GM12878 (cell line): ENCODE measurements at regions not wholly inside any gene's neighbourhood (a gene's known extent, or its start where the extent isn't known, plus 50 kb on each side); places are given as distances from the start of the nearest gene placed in this dataset.

ENCODE experiments used
- GABPA ChIP-seq: IDR thresholded peaks from 2 replicates; pipeline ENCODE4 v1.6.1; 2014; ENCODE audit warnings: antibody characterized with exemption, low read depth, mild to moderate bottlenecking, inconsistent platforms
- HCFC1 ChIP-seq: fragments of 150-350 bp; IDR thresholded peaks from 2 replicates; pipeline ENCODE4 v1.6.1; 2014; ENCODE audit warnings: low read length
- NRF1 ChIP-seq: conservative IDR thresholded peaks from 2 replicates; pipeline ENCODE4 v1.6.1; 2011; ENCODE audit warnings: mild to moderate bottlenecking, low read depth, low read length, improper control_type of control experiment
- TAF1 ChIP-seq: IDR thresholded peaks from 2 replicates; pipeline ENCODE4 v1.6.1; 2011; ENCODE audit warnings: mild to moderate bottlenecking, low read depth, low read length, borderline replicate concordance
- TF ChIP-seq, protein P1 (sequence below): fragments of 450-650 bp; IDR thresholded peaks from 2 replicates; pipeline ENCODE4 v1.6.1; 2014; ENCODE audit warnings: mild to moderate bottlenecking

- TF ChIP-seq HCFC1 = no peak
- no peak for TF ChIP-seq GABPA
- TF ChIP-seq, protein P1, sequence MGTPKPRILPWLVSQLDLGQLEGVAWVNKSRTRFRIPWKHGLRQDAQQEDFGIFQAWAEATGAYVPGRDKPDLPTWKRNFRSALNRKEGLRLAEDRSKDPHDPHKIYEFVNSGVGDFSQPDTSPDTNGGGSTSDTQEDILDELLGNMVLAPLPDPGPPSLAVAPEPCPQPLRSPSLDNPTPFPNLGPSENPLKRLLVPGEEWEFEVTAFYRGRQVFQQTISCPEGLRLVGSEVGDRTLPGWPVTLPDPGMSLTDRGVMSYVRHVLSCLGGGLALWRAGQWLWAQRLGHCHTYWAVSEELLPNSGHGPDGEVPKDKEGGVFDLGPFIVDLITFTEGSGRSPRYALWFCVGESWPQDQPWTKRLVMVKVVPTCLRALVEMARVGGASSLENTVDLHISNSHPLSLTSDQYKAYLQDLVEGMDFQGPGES = no peak
- TF ChIP-seq NRF1 = no peak
- no peak for TF ChIP-seq TAF1
Observed at GRCh38 chr2:155176345-155176744, 477.9 kb downstream of the KCNJ3 start.
